DOHH2 (cell line): ENCODE measurements at regions not wholly inside any gene's neighbourhood (a gene's known extent, or its start where the extent isn't known, plus 50 kb on each side); places are given as distances from the start of the nearest gene placed in this dataset.

ENCODE experiments used
- H3F3A ChIP-seq: fragments of 200-600 bp; sonication (generic), shearing (Covaris generic); 2 replicates; pipeline ENCODE4 v1.6.0; 2016; ENCODE audit warnings: antibody characterized with exemption, mild to moderate bottlenecking; ENCODE audit not compliant: control insufficient read depth, insufficient read depth
- H3K27ac ChIP-seq: fragments of 200-600 bp; sonication (generic); 2 replicates; pipeline ENCODE4 v1.5.1; 2014; ENCODE audit warnings: low read depth, mild to moderate bottlenecking, low read length, moderate library complexity
- H3K27me3 ChIP-seq: fragments of 200-600 bp; sonication (generic); 2 replicates; pipeline ENCODE4 v1.6.1; 2014; ENCODE audit warnings: mild to moderate bottlenecking, low read length, mixed read lengths; ENCODE audit not compliant: control insufficient read depth
- H3K36me3 ChIP-seq: fragments of 200-600 bp; sonication (generic); 2 replicates; pipeline ENCODE4 v1.6.1; 2014; ENCODE audit warnings: mild to moderate bottlenecking, low read length, moderate library complexity, mixed read lengths; ENCODE audit not compliant: control insufficient read depth
- H3K4me1 ChIP-seq: fragments of 200-600 bp; sonication (generic); 2 replicates; pipeline ENCODE4 v1.6.1; 2014; ENCODE audit warnings: mild to moderate bottlenecking, low read length, mixed read lengths; ENCODE audit not compliant: control insufficient read depth
- H3K4me2 ChIP-seq: fragments of 200-600 bp; sonication (generic); 2 replicates; pipeline ENCODE4 v1.6.0; 2014; ENCODE audit warnings: mild to moderate bottlenecking, low read length, moderate library complexity
- H3K4me3 ChIP-seq: fragments of 200-600 bp; sonication (generic); 2 replicates; pipeline ENCODE4 v1.5.1; 2014; ENCODE audit warnings: mild to moderate bottlenecking, low read length, mixed read lengths
- H3K79me2 ChIP-seq: fragments of 200-600 bp; sonication (generic); 2 replicates; pipeline ENCODE4 v1.6.1; 2014; ENCODE audit warnings: mild to moderate bottlenecking, low read length, mixed read lengths; ENCODE audit not compliant: control insufficient read depth
- H3K9me2 ChIP-seq: fragments of 200-600 bp; sonication (generic); replicated peaks from 2 replicates; pipeline ENCODE4 v1.6.1; 2014; ENCODE audit warnings: mild to moderate bottlenecking, low read length, mixed read lengths; ENCODE audit not compliant: control insufficient read depth
- H3K9me3 ChIP-seq: fragments of 200-600 bp; sonication (generic); 2 replicates; pipeline ENCODE4 v1.6.1; 2014; ENCODE audit warnings: antibody characterized with exemption, low read length, mixed read lengths; ENCODE audit not compliant: control insufficient read depth, insufficient read depth
- H4K20me1 ChIP-seq: fragments of 200-600 bp; sonication (generic); 2 replicates; pipeline ENCODE4 v1.6.0; 2014; ENCODE audit warnings: low read depth, mild to moderate bottlenecking, antibody characterized with exemption, low read length, moderate library complexity; ENCODE audit not compliant: control insufficient read depth, insufficient read depth
- EZH2phosphoT487 ChIP-seq: fragments of 200-600 bp; sonication (generic); IDR thresholded peaks from 2 replicates; pipeline ENCODE4 v1.6.1; 2017; ENCODE audit warnings: borderline replicate concordance, mild to moderate bottlenecking, antibody characterized with exemption, low read length, moderate library complexity, mixed read lengths
- TF ChIP-seq, protein P1 (sequence below): fragments of 200-600 bp; sonication (generic); IDR thresholded peaks from one replicate; pipeline ENCODE4 v1.5.1; 2014; ENCODE audit warnings: antibody characterized with exemption, mild to moderate bottlenecking, low read depth, low read length; ENCODE audit not compliant: poor library complexity, severe bottlenecking

DNA sequence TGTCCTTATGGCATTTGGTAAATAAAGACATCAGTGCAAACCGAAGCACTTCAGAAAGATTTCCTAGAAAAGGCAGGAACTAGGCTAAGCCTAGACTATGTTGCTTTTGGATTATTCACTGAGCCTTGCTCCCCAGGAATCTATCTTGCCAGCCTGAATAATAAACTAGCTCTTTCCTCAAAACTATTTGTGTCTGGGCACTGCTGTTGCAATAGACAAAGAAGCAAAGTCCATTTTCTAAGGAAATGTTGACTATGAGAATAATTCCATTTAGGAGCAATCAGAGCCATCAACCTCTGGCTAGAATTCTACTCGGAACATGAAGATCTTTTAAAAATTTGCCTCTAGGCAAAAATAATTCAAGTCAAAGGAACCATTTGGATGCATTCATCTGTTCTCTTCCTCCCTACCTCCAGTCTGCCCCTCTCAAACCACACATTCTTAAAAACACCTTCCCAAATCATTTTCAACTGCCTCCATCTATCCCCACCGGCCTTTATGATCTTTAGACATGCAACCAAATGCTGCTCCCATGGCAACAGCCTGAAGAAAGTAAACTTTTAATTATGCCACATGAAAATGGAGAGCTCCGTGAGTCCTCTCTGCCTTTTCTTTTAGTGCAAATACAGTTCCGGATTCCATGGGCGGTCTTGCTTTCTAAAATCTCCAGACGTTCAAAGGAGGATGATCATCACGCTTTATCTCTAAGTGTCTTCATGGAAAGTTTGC, 61.5 kb upstream of the FZD10 start:
- Histone ChIP-seq H3K9me2 (no peaks in the 10 kb centered on the region), H3K79me2 (no peaks in the 10 kb centered on the region), H3K36me3 (no peaks in the 10 kb centered on the region), H3F3A (no peaks in the 10 kb centered on the region), H4K20me1 (no peaks in the 10 kb centered on the region), H3K9me3 (no peaks in the 10 kb centered on the region), H3K4me2 (no peak overlapping the region), H3K4me1 (no peaks in the 10 kb centered on the region), H3K27me3 (no peaks in the 10 kb centered on the region), H3K27ac (no peak overlapping the region), H3K4me3 (no peak overlapping the region)
- TF ChIP-seq, protein P1, sequence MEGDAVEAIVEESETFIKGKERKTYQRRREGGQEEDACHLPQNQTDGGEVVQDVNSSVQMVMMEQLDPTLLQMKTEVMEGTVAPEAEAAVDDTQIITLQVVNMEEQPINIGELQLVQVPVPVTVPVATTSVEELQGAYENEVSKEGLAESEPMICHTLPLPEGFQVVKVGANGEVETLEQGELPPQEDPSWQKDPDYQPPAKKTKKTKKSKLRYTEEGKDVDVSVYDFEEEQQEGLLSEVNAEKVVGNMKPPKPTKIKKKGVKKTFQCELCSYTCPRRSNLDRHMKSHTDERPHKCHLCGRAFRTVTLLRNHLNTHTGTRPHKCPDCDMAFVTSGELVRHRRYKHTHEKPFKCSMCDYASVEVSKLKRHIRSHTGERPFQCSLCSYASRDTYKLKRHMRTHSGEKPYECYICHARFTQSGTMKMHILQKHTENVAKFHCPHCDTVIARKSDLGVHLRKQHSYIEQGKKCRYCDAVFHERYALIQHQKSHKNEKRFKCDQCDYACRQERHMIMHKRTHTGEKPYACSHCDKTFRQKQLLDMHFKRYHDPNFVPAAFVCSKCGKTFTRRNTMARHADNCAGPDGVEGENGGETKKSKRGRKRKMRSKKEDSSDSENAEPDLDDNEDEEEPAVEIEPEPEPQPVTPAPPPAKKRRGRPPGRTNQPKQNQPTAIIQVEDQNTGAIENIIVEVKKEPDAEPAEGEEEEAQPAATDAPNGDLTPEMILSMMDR, result no peak
- no peak for TF ChIP-seq EZH2phosphoT487

- H3K4me3 ChIP-seq, result no peak overlapping the region
- TF ChIP-seq, protein P1, result no peak
- TF ChIP-seq EZH2phosphoT487, result no peak
- H3K79me2 ChIP-seq, result no peaks in the 10 kb centered on the region
- H4K20me1 ChIP-seq, result no peaks in the 10 kb centered on the region
- H3F3A ChIP-seq, result no peaks in the 10 kb centered on the region
- H3K36me3 ChIP-seq, result no peaks in the 10 kb centered on the region
- H3K27ac ChIP-seq, result no peak overlapping the region
- H3K9me2 ChIP-seq, result no peaks in the 10 kb centered on the region
- H3K4me2 ChIP-seq, result no peak overlapping the region
- H3K4me1 ChIP-seq, result no peaks in the 10 kb centered on the region
- H3K27me3 ChIP-seq, result no peaks in the 10 kb centered on the region
- H3K9me3 ChIP-seq, result no peaks in the 10 kb centered on the region
Measured at GRCh38 chr12:130101370-130101769, 60.9 kb upstream of the FZD10 start.

DNA sequence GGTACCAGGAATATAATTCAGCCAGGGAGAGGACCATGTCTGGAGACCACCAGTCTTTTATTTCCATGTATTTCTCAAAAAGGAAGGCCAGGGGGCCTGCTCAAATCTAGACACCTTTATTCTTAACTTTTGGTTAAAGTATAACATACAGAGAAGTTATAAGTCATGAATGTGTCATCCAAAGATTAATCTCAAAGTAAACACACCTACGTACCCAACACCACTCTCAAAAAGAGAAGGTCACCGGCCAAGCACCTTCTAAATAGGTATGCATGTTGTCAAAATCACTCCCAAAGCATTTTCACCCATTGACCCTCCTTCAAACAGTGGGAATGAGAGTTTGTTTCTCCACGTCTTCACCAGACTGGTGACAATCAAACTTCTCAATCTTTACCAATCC, 60.0 kb upstream of the FZD10 start:
- TF ChIP-seq, protein P1, result no peak
- TF ChIP-seq EZH2phosphoT487, result no peak

More for the DNA sequence above, 60.0 kb upstream of the FZD10 start:
- Histone ChIP-seq H3F3A (no peaks in the 10 kb centered on the region), H4K20me1 (no peaks in the 10 kb centered on the region), H3K27me3 (no peaks in the 10 kb centered on the region), H3K36me3 (no peaks in the 10 kb centered on the region), H3K27ac (no peak overlapping the region), H3K79me2 (no peaks in the 10 kb centered on the region), H3K9me3 (no peaks in the 10 kb centered on the region), H3K4me1 (no peaks in the 10 kb centered on the region), H3K4me3 (no peak overlapping the region), H3K4me2 (no peak overlapping the region), H3K9me2 (no peaks in the 10 kb centered on the region)
